WTC11 (cell line): ENCODE measurements at regions not wholly inside any gene's neighbourhood (a gene's known extent, or its start where the extent isn't known, plus 50 kb on each side); places are given as distances from the start of the nearest gene placed in this dataset.

Experiments used
- ATAC-seq: fragments of 200-7000 bp; cut with Tn5 transposase; 2 replicates; pipeline ENCODE4 v1.10.0; 2021; ENCODE audit warnings: mild to moderate bottlenecking, moderate library complexity
- CTCF ChIA-PET: fragments of 300-600 bp; sonication (Branson Sonifier 250); formaldehyde crosslinking; loops from one replicate; lab custom pipeline; 2021; ENCODE audit warnings: antibody characterized with exemption; lab: Charles Lee
- POLR2A ChIA-PET: fragments of 350-600 bp; sonication (Branson Sonifier 250); formaldehyde crosslinking; loops from one replicate; lab custom pipeline; 2021; ENCODE audit warnings: antibody characterized with exemption; lab: Charles Lee
- DNase-seq: peaks from one replicate; pipeline ENCODE4 v3.0.0; 2021; ENCODE audit warnings: low spot score
- H3K27ac Mint-ChIP-seq: 2 replicates; pipeline ENCODE4 v1.8.0; 2021; ENCODE audit warnings: mixed read lengths
- H3K27me3 Mint-ChIP-seq: 2 replicates; pipeline ENCODE4 v1.8.0; 2021; ENCODE audit warnings: low read depth, mild to moderate bottlenecking, moderate library complexity, mixed read lengths
- H3K36me3 Mint-ChIP-seq: 2 replicates; pipeline ENCODE4 v1.8.0; 2021; ENCODE audit warnings: mixed read lengths
- H3K4me1 Mint-ChIP-seq: 2 replicates; pipeline ENCODE4 v1.8.0; 2022; ENCODE audit warnings: mixed read lengths
- H3K4me3 Mint-ChIP-seq: 2 replicates; pipeline ENCODE4 v1.8.0; 2021; ENCODE audit warnings: mild to moderate bottlenecking, moderate library complexity, mixed read lengths
- H3K9me3 Mint-ChIP-seq: 2 replicates; pipeline ENCODE4 v1.8.0; 2021; ENCODE audit warnings: mixed read lengths
- CBFB ChIP-seq: sonication (generic); formaldehyde crosslinking; IDR thresholded peaks from 2 replicates; pipeline ENCODE4 v1.8.1; 2022; ENCODE audit warnings: mild to moderate bottlenecking, low read depth, missing genetic modification reagents
- EMX1 ChIP-seq: fragments of 250-450 bp; sonication (Bioruptor Pico); IDR thresholded peaks from 2 replicates; pipeline ENCODE4 v1.8.0; 2021; ENCODE audit warnings: mild to moderate bottlenecking
- ETV6 ChIP-seq: sonication (generic); formaldehyde crosslinking; IDR thresholded peaks from 2 replicates; pipeline ENCODE4 v1.8.1; 2022; ENCODE audit warnings: mild to moderate bottlenecking, missing genetic modification reagents
- FOXP1 ChIP-seq: sonication (generic); formaldehyde crosslinking; IDR thresholded peaks from 2 replicates; pipeline ENCODE4 v1.8.0; 2022; ENCODE audit warnings: missing genetic modification reagents, mild to moderate bottlenecking, moderate library complexity, borderline replicate concordance
- GABPB1 ChIP-seq: sonication (generic); formaldehyde crosslinking; IDR thresholded peaks from 2 replicates; pipeline ENCODE4 v1.8.1; 2023; ENCODE audit warnings: mild to moderate bottlenecking, missing genetic modification reagents
- GRHL2 ChIP-seq: fragments of 250-450 bp; sonication (Bioruptor Pico); IDR thresholded peaks from 2 replicates; pipeline ENCODE4 v1.8.0; 2022; ENCODE audit warnings: mild to moderate bottlenecking, moderate library complexity; ENCODE audit not compliant: insufficient replicate concordance, severe bottlenecking
- GTF2I ChIP-seq: fragments of 250-450 bp; sonication (Bioruptor Pico); conservative IDR thresholded peaks from 2 replicates; pipeline ENCODE4 v1.4.0; 2021; ENCODE audit warnings: mild to moderate bottlenecking
- NR3C1 ChIP-seq: sonication (generic); formaldehyde crosslinking; conservative IDR thresholded peaks from 2 replicates; pipeline ENCODE4 v1.8.1; 2023; ENCODE audit warnings: low read depth, mild to moderate bottlenecking, missing genetic modification reagents
- OVOL2 ChIP-seq: fragments of 250-450 bp; sonication (Bioruptor Pico); IDR thresholded peaks from 2 replicates; pipeline ENCODE4 v1.9.0; 2021; ENCODE audit warnings: mild to moderate bottlenecking, borderline replicate concordance
- PREB ChIP-seq: sonication (generic); formaldehyde crosslinking; IDR thresholded peaks from 2 replicates; pipeline ENCODE4 v1.8.1; 2022; ENCODE audit warnings: mild to moderate bottlenecking, missing genetic modification reagents, moderate library complexity, borderline replicate concordance
- SOX15 ChIP-seq: fragments of 250-450 bp; sonication (Bioruptor Pico); IDR thresholded peaks from 2 replicates; pipeline ENCODE4 v1.9.0; 2021; ENCODE audit warnings: mild to moderate bottlenecking
- TP53 ChIP-seq: sonication (generic); formaldehyde crosslinking; IDR thresholded peaks from 2 replicates; pipeline ENCODE4 v1.8.1; 2023; ENCODE audit warnings: mild to moderate bottlenecking, missing genetic modification reagents
- ZBTB21 ChIP-seq: sonication (generic); formaldehyde crosslinking; IDR thresholded peaks from 2 replicates; pipeline ENCODE4 v1.8.1; 2023; ENCODE audit warnings: mild to moderate bottlenecking, missing genetic modification reagents, borderline replicate concordance
- ZNF121 ChIP-seq: sonication (generic); formaldehyde crosslinking; IDR thresholded peaks from 2 replicates; pipeline ENCODE4 v1.8.0; 2023; ENCODE audit warnings: missing genetic modification reagents
- ZNF219 ChIP-seq: sonication (generic); formaldehyde crosslinking; IDR thresholded peaks from 2 replicates; pipeline ENCODE4 v1.8.0; 2023; ENCODE audit warnings: missing genetic modification reagents, mild to moderate bottlenecking, borderline replicate concordance
- ZNF232 ChIP-seq: sonication (generic); formaldehyde crosslinking; IDR thresholded peaks from 2 replicates; pipeline ENCODE4 v1.8.0; 2022; ENCODE audit warnings: mild to moderate bottlenecking, missing genetic modification reagents
- ZNF263 ChIP-seq: sonication (generic); formaldehyde crosslinking; IDR thresholded peaks from 2 replicates; pipeline ENCODE4 v1.8.1; 2022; ENCODE audit warnings: low read depth, mild to moderate bottlenecking, moderate library complexity, missing genetic modification reagents
- ZNF317 ChIP-seq: sonication (generic); formaldehyde crosslinking; IDR thresholded peaks from 2 replicates; pipeline ENCODE4 v1.8.1; 2023; ENCODE audit warnings: low read depth, mild to moderate bottlenecking, moderate library complexity, missing genetic modification reagents, borderline replicate concordance
- TF ChIP-seq, protein P1 (sequence below): fragments of 250-450 bp; sonication (Bioruptor Pico); IDR thresholded peaks from 2 replicates; pipeline ENCODE4 v1.9.0; 2021; ENCODE audit warnings: moderate library complexity, mild to moderate bottlenecking, inconsistent platforms, borderline replicate concordance
- TF ChIP-seq, protein P2 (sequence below): sonication (generic); formaldehyde crosslinking; IDR thresholded peaks from 2 replicates; pipeline ENCODE4 v1.8.1; 2023; ENCODE audit warnings: mild to moderate bottlenecking, missing genetic modification reagents, moderate library complexity
- TF ChIP-seq, protein P3 (sequence below): sonication (generic); formaldehyde crosslinking; IDR thresholded peaks from 2 replicates; pipeline ENCODE4 v1.8.1; 2023; ENCODE audit warnings: mild to moderate bottlenecking, missing genetic modification reagents
- TF ChIP-seq, protein P4 (sequence below): fragments of 250-450 bp; sonication (Bioruptor Pico); conservative IDR thresholded peaks from 2 replicates; pipeline ENCODE4 v1.9.0; 2021; ENCODE audit warnings: mild to moderate bottlenecking

GRCh38 chr2:54373855-54374254 lies 82.3 kb upstream of the SPTBN1 start:
- no peak for TF ChIP-seq ZNF219 (CRISPR knock-in tag)
- TF ChIP-seq OVOL2 = no peak
- no peak for TF ChIP-seq FOXP1 (CRISPR knock-in tag)
- TF ChIP-seq, protein P1, sequence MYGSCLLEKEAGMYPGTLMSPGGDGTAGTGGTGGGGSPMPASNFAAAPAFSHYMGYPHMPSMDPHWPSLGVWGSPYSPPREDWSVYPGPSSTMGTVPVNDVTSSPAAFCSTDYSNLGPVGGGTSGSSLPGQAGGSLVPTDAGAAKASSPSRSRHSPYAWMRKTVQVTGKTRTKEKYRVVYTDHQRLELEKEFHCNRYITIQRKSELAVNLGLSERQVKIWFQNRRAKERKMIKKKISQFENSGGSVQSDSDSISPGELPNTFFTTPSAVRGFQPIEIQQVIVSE (CRISPR knock-in tag) = no peak
- TF ChIP-seq GABPB1 (CRISPR knock-in tag) = no peak
- no peak for TF ChIP-seq TP53 (CRISPR knock-in tag)
- no peak for TF ChIP-seq PREB
- TF ChIP-seq, protein P2, sequence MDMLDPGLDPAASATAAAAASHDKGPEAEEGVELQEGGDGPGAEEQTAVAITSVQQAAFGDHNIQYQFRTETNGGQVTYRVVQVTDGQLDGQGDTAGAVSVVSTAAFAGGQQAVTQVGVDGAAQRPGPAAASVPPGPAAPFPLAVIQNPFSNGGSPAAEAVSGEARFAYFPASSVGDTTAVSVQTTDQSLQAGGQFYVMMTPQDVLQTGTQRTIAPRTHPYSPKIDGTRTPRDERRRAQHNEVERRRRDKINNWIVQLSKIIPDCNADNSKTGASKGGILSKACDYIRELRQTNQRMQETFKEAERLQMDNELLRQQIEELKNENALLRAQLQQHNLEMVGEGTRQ (CRISPR knock-in tag) = no peak
- TF ChIP-seq SOX15 = no peak
- no peak for TF ChIP-seq EMX1 (CRISPR knock-in tag)
- TF ChIP-seq GRHL2 = no peak
- H3K9me3 Mint-ChIP-seq = peaks cover 9% of the 10 kb centered on the region
- ATAC-seq (no peak), DNase-seq (no peak)
- peaks cover 16% of the 10 kb centered on the region for H3K4me1 Mint-ChIP-seq
- ChIA-PET POLR2A (no interaction called here), CTCF (no interaction called here)
- peaks cover 5% of the 10 kb centered on the region for H3K36me3 Mint-ChIP-seq
- H3K27me3 Mint-ChIP-seq = peaks cover 5% of the 10 kb centered on the region
- H3K27ac Mint-ChIP-seq = no peak overlapping the region
- H3K4me3 Mint-ChIP-seq = no peak overlapping the region

DNA sequence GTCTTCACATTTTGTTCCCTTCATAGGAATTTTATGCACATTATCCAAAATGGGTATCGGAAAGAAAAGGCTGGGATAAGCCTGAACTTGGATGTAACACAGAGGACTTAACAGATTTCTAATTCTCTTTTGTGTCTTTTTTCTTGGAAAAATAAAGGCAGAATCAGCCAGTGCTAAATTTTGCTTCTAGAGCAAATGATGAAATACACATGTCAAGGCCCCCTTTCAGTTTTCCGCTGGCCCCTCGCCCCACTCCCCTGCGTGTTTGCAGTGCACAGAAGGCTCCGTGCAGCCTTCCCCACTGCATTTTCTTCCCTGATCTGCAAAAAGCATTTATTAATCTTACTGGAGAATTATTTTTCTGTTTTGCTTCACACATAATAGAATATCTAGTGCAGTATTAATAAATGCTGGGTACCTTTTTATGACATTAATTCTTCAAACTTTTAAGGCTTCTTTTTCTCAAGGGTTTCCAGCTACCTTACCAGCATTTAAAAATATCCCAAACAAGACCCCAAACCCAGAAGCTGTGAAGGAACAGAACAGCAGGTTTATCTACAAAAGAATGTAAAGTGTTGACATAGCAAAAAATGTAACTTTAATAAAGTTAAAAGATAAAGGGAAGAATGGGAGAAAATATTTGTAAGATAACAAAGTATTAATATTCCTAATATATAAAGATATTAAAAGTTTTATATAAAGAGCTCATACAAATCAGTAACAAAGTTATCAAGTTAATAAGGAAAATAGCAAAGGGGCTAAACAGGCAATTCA lies 81.3 kb upstream of the SPTBN1 start:
- ChIA-PET POLR2A (no interaction called here), CTCF (no interaction called here)
- Mint-ChIP-seq H3K36me3 (no peaks in the 10 kb centered on the region), H3K27ac (no peak overlapping the region), H3K4me3 (no peak overlapping the region), H3K4me1 (peaks cover 21% of the 10 kb centered on the region), H3K27me3 (peaks cover 5% of the 10 kb centered on the region), H3K9me3 (no peaks in the 10 kb centered on the region)
- ATAC-seq (no peak), DNase-seq (no peak)
- no peak for TF ChIP-seq CBFB (CRISPR knock-in tag)
- TF ChIP-seq, protein P3, sequence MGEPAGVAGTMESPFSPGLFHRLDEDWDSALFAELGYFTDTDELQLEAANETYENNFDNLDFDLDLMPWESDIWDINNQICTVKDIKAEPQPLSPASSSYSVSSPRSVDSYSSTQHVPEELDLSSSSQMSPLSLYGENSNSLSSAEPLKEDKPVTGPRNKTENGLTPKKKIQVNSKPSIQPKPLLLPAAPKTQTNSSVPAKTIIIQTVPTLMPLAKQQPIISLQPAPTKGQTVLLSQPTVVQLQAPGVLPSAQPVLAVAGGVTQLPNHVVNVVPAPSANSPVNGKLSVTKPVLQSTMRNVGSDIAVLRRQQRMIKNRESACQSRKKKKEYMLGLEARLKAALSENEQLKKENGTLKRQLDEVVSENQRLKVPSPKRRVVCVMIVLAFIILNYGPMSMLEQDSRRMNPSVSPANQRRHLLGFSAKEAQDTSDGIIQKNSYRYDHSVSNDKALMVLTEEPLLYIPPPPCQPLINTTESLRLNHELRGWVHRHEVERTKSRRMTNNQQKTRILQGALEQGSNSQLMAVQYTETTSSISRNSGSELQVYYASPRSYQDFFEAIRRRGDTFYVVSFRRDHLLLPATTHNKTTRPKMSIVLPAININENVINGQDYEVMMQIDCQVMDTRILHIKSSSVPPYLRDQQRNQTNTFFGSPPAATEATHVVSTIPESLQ = no peak
- no peak for TF ChIP-seq FOXP1 (CRISPR knock-in tag)
- TF ChIP-seq NR3C1 (CRISPR knock-in tag) = no peak
- no peak for TF ChIP-seq ZNF263 (CRISPR knock-in tag)
- TF ChIP-seq ZNF317 (CRISPR knock-in tag) = no peak
- no peak for TF ChIP-seq ZNF121 (CRISPR knock-in tag)
- no peak for TF ChIP-seq ZBTB21 (CRISPR knock-in tag)
- no peak for TF ChIP-seq ETV6 (CRISPR knock-in tag)
- TF ChIP-seq GTF2I (CRISPR knock-in tag) = no peak
- TF ChIP-seq, protein P4, sequence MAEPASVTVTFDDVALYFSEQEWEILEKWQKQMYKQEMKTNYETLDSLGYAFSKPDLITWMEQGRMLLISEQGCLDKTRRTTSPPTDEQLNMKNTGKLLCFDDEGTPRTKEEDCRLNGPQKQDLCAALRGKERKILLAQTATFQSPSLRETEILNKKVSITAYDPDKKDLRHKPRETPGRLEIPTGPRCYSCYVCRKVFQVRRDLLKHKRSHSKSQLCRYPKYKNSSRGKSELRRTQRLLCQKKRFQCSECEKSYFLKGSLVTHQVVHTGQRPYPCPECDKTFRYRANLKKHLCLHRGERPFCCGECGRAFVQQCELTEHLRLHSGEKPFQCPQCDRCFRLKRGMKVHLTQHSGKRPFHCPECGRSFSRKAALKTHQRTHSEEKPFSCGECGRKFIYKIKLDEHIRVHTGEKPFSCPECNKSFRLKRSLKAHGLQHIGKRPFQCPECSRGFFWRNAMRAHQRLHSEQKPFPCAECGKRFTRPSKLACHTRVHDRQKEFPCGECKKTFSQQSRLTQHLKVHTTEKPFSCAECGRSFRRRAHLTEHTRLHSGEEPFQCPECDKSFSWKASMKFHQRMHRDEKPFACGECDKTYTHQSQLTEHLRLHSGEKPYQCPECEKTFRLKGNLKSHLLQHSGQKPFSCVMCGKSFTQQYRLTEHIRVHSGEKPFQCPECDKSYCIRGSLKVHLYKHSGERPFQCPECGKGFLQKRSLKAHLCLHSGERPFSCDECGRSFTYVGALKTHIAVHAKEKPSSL = no peak
- no peak for TF ChIP-seq GRHL2
- TF ChIP-seq ZNF232 (CRISPR knock-in tag) = no peak
- no peak for TF ChIP-seq OVOL2
